Activated CD8-positive, alpha-beta T cell treated with anti-CD3 and anti-CD28 coated beads for 36 hours (primary cell): ENCODE measurements at regions not wholly inside any gene's neighbourhood (a gene's known extent, or its start where the extent isn't known, plus 50 kb on each side); places are given as distances from the start of the nearest gene placed in this dataset.

ENCODE experiments used
- ATAC-seq: fragments of 200-7000 bp; cut with Tn5 transposase; one replicate; pipeline ENCODE4 v1.10.0; 2021; ENCODE audit warnings: mild to moderate bottlenecking, moderate library complexity
- CTCF ChIA-PET: fragments of 350-600 bp; sonication (Branson Sonifier 250); formaldehyde crosslinking; loops from one replicate; lab custom pipeline; 2021; ENCODE audit warnings: antibody characterized with exemption; lab: Charles Lee
- POLR2A ChIA-PET: fragments of 350-600 bp; sonication (Branson Sonifier 250); formaldehyde crosslinking; loops from one replicate; lab custom pipeline; 2021; ENCODE audit warnings: antibody characterized with exemption; lab: Charles Lee
- DNase-seq: peaks from one replicate; pipeline ENCODE4 v3.0.0-alpha.2; 2020
- H3K27ac Mint-ChIP-seq: one replicate; pipeline ENCODE4 v1.8.0; 2021; ENCODE audit warnings: mild to moderate bottlenecking, mixed read lengths
- H3K27me3 Mint-ChIP-seq: one replicate; pipeline ENCODE4 v1.8.0; 2021; ENCODE audit warnings: mixed read lengths
- H3K36me3 Mint-ChIP-seq: one replicate; pipeline ENCODE4 v1.8.0; 2021; ENCODE audit warnings: low read depth, mixed read lengths
- H3K4me1 Mint-ChIP-seq: one replicate; pipeline ENCODE4 v1.8.0; 2021; ENCODE audit warnings: low read depth, mixed read lengths
- H3K4me3 Mint-ChIP-seq: one replicate; pipeline ENCODE4 v1.8.0; 2021; ENCODE audit warnings: mild to moderate bottlenecking, moderate library complexity, mixed read lengths
- H3K9me3 Mint-ChIP-seq: one replicate; pipeline ENCODE4 v1.8.0; 2021; ENCODE audit warnings: mixed read lengths
- intact Hi-C: fragments of 100-400 bp; cut with micrococcal nuclease; formaldehyde crosslinking; loops from one replicate; pipeline ENCODE4 v1.10.0; 2022
- TF ChIP-seq, protein P1 (sequence below): fragments of 200-600 bp; IDR thresholded peaks from one replicate; pipeline ENCODE4 v1.8.0; 2022; ENCODE audit warnings: antibody characterized with exemption, mild to moderate bottlenecking

GRCh38 chr7:94244760-94245159 lies 149.9 kb upstream of the COL1A2 start:
- ChIA-PET POLR2A (no interaction called here), CTCF (no interaction called here)
- H3K9me3 Mint-ChIP-seq = no peaks in the 10 kb centered on the region
- no peaks in the 10 kb centered on the region for H3K36me3 Mint-ChIP-seq
- ATAC-seq = no peak
- H3K27me3 Mint-ChIP-seq = no peaks in the 10 kb centered on the region
- intact Hi-C loops = no loop called here
- TF ChIP-seq, protein P1, sequence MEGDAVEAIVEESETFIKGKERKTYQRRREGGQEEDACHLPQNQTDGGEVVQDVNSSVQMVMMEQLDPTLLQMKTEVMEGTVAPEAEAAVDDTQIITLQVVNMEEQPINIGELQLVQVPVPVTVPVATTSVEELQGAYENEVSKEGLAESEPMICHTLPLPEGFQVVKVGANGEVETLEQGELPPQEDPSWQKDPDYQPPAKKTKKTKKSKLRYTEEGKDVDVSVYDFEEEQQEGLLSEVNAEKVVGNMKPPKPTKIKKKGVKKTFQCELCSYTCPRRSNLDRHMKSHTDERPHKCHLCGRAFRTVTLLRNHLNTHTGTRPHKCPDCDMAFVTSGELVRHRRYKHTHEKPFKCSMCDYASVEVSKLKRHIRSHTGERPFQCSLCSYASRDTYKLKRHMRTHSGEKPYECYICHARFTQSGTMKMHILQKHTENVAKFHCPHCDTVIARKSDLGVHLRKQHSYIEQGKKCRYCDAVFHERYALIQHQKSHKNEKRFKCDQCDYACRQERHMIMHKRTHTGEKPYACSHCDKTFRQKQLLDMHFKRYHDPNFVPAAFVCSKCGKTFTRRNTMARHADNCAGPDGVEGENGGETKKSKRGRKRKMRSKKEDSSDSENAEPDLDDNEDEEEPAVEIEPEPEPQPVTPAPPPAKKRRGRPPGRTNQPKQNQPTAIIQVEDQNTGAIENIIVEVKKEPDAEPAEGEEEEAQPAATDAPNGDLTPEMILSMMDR = no peak
- H3K4me1 Mint-ChIP-seq = no peaks in the 10 kb centered on the region
- H3K27ac Mint-ChIP-seq = no peak overlapping the region
- H3K4me3 Mint-ChIP-seq = no peak overlapping the region
- DNase-seq = no peak

- intact Hi-C loops = no loop called here
- Mint-ChIP-seq H3K4me3 (no peak overlapping the region), H3K27me3 (no peaks in the 10 kb centered on the region), H3K4me1 (no peaks in the 10 kb centered on the region), H3K9me3 (no peaks in the 10 kb centered on the region), H3K27ac (no peak overlapping the region), H3K36me3 (no peaks in the 10 kb centered on the region)
- POLR2A ChIA-PET = no interaction called here
- TF ChIP-seq, protein P1 = no peak
- no peak for ATAC-seq
- CTCF ChIA-PET = no interaction called here
- no peak for DNase-seq
These were observed 149.2 kb upstream of the COL1A2 start for GRCh38 chr7:94245500-94245899.

DNA sequence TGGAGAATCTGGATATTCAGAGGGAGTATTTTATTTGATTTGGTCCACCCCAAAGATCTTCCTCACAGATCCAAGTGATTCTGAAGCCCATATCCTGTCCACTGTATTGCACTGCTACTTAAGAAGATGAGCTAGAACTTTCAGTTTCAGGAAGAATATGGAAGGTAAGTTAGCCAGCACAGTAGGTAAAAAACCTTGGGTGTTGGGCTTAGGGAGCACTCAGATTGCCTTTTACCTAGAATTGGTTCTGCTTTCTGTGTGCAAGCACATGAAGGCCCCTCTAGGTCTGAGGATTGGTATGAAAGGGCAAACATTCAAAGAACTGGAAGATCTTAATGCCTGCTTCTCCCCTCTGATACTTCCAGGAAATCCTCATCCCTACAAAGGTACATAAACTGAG lies 146.7 kb upstream of the COL1A2 start:
- ATAC-seq (no peak), DNase-seq (no peak)
- H3K27ac Mint-ChIP-seq = no peak overlapping the region
- H3K4me1 Mint-ChIP-seq = no peaks in the 10 kb centered on the region
- POLR2A ChIA-PET = no interaction called here
- TF ChIP-seq, protein P1 = no peak
- no peaks in the 10 kb centered on the region for H3K9me3 Mint-ChIP-seq
- H3K4me3 Mint-ChIP-seq = no peak overlapping the region
- intact Hi-C loops = no loop called here
- CTCF ChIA-PET = no interaction called here
- H3K36me3 Mint-ChIP-seq = no peaks in the 10 kb centered on the region
- no peaks in the 10 kb centered on the region for H3K27me3 Mint-ChIP-seq

GRCh38 chr7:94249631-94250030 lies 145.1 kb upstream of the COL1A2 start:
- no peak overlapping the region for H3K27ac Mint-ChIP-seq
- no peaks in the 10 kb centered on the region for H3K36me3 Mint-ChIP-seq
- TF ChIP-seq, protein P1 = no peak
- intact Hi-C loops = no loop called here
- H3K4me1 Mint-ChIP-seq = no peaks in the 10 kb centered on the region
- ChIA-PET CTCF (no interaction called here), POLR2A (no interaction called here)
- no peaks in the 10 kb centered on the region for H3K9me3 Mint-ChIP-seq
- no peak for ATAC-seq
- no peaks in the 10 kb centered on the region for H3K27me3 Mint-ChIP-seq
- H3K4me3 Mint-ChIP-seq = no peak overlapping the region
- no peak for DNase-seq

GRCh38 chr7:94250124-94250523 lies 144.6 kb upstream of the COL1A2 start:
- Mint-ChIP-seq H3K27me3 (no peaks in the 10 kb centered on the region), H3K4me1 (no peaks in the 10 kb centered on the region), H3K36me3 (no peaks in the 10 kb centered on the region), H3K9me3 (no peaks in the 10 kb centered on the region), H3K4me3 (no peak overlapping the region), H3K27ac (no peak overlapping the region)
- intact Hi-C loops = no loop called here
- POLR2A ChIA-PET = no interaction called here
- CTCF ChIA-PET = no interaction called here
- TF ChIP-seq, protein P1 = no peak
- ATAC-seq (no peak), DNase-seq (no peak)
